Upper lobe of right lung (tissue), 1 donor: ENCODE measurements at regions not wholly inside any gene's neighbourhood (a gene's known extent, or its start where the extent isn't known, plus 50 kb on each side); places are given as distances from the start of the nearest gene placed in this dataset.

ENCODE experiments used
- ATAC-seq: fragments of 200-7000 bp; cut with Tn5 transposase; one replicate; pipeline ENCODE4 v1.9.1; 2020; ENCODE audit warnings: mild to moderate bottlenecking, moderate library complexity
- DNase-seq: peaks from one replicate; pipeline ENCODE4 v3.0.0-alpha.2; 2020
- H3K27ac ChIP-seq: fragments of 200-600 bp; one replicate; pipeline ENCODE4 v1.8.0; 2022
- H3K27me3 ChIP-seq: fragments of 200-600 bp; one replicate; pipeline ENCODE4 v1.8.0; 2022; ENCODE audit warnings: mild to moderate bottlenecking
- H3K36me3 ChIP-seq: fragments of 200-600 bp; one replicate; pipeline ENCODE4 v1.8.0; 2022
- H3K4me1 ChIP-seq: fragments of 200-600 bp; one replicate; pipeline ENCODE4 v1.8.0; 2022
- H3K4me3 ChIP-seq: fragments of 200-600 bp; one replicate; pipeline ENCODE4 v1.8.0; 2022; ENCODE audit warnings: mild to moderate bottlenecking
- H3K9me3 ChIP-seq: fragments of 200-600 bp; one replicate; pipeline ENCODE4 v1.8.0; 2022
- intact Hi-C: fragments of 100-400 bp; cut with DNase I; formaldehyde crosslinking; loops from one replicate; pipeline ENCODE4 v1.11.0; 2022
- TF ChIP-seq, protein P1 (sequence below): fragments of 200-600 bp; IDR thresholded peaks from one replicate; pipeline ENCODE4 v1.8.0; 2022; ENCODE audit warnings: antibody characterized with exemption
- donor health status: DM: no; HTN: yes; CAD: no; lungs with severe emphysema.

DNA sequence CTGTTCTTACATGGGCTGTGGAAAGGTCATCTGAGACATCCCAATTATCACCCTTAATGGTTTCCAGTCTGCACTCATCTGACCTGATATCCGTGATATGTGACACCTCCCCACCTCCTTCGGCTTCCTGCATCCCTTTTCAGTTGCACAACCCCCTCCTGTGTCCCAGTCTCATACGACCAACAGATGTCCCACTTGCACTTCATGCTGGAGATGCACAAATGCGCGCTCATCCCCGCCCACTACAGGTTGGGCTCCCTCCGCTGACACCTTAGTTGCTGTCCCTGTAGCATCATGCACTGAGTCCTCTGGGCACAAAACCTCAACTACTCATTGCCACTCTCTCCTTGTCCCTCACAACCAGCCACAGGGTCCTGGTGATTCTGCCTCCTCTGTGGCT, 94.4 kb downstream of the MIS18A start:
- intact Hi-C loops: no loop called here
- DNase-seq (no peak), ATAC-seq (no peak)
- H3K4me3 ChIP-seq: no peak overlapping the region
- H3K4me1 ChIP-seq: no peaks in the 10 kb centered on the region
- no peaks in the 10 kb centered on the region for H3K27me3 ChIP-seq
- TF ChIP-seq, protein P1, sequence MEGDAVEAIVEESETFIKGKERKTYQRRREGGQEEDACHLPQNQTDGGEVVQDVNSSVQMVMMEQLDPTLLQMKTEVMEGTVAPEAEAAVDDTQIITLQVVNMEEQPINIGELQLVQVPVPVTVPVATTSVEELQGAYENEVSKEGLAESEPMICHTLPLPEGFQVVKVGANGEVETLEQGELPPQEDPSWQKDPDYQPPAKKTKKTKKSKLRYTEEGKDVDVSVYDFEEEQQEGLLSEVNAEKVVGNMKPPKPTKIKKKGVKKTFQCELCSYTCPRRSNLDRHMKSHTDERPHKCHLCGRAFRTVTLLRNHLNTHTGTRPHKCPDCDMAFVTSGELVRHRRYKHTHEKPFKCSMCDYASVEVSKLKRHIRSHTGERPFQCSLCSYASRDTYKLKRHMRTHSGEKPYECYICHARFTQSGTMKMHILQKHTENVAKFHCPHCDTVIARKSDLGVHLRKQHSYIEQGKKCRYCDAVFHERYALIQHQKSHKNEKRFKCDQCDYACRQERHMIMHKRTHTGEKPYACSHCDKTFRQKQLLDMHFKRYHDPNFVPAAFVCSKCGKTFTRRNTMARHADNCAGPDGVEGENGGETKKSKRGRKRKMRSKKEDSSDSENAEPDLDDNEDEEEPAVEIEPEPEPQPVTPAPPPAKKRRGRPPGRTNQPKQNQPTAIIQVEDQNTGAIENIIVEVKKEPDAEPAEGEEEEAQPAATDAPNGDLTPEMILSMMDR: no peak
- H3K27ac ChIP-seq: no peak overlapping the region
- no peaks in the 10 kb centered on the region for H3K36me3 ChIP-seq
- H3K9me3 ChIP-seq: no peaks in the 10 kb centered on the region

DNA sequence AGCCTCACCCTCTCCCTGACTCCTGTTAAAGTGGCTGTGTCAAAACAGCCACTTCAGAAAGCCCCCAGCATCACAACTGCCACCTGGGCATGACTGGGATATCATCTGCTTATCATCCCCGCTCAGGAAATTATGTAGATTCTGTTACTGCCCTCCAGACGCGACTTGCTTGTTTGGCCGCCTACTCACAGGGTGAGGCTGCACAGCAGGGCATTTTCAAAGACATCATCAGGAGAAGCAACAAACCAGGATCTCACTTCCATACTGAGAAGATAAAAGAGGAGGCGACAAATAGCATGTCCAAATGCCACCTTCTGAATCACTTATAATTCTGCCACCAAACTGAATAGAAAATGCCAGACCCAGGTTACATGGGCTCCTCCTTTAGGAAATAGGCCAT, 94.8 kb downstream of the MIS18A start:
- H3K4me3 ChIP-seq: no peak overlapping the region
- intact Hi-C loops: no loop called here
- no peaks in the 10 kb centered on the region for H3K4me1 ChIP-seq
- TF ChIP-seq, protein P1: no peak
- ATAC-seq: no peak
- H3K36me3 ChIP-seq: no peaks in the 10 kb centered on the region
- H3K27ac ChIP-seq: no peak overlapping the region
- H3K9me3 ChIP-seq: no peaks in the 10 kb centered on the region
- H3K27me3 ChIP-seq: no peaks in the 10 kb centered on the region
- DNase-seq: no peak

DNA sequence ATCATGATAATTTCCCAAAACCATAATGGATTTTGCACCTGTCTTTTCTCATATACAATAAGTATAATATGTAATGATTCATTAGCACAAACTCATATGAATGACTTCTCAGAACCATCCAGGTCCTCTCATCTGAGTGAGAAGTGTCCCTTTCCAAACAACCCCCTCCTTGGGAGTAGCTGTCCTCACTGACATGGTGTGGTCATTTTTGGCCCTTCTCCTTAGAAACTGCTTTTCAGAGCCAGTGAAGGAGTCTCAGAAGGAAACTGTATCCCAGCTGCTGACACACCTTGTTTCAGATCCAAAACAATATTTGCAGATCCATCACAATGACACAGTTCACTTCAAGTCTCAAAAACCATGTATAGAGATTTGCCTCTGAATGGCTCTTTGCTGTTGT, 95.5 kb downstream of the MIS18A start:
- no peaks in the 10 kb centered on the region for H3K27me3 ChIP-seq
- ATAC-seq: no peak
- no peaks in the 10 kb centered on the region for H3K9me3 ChIP-seq
- no peaks in the 10 kb centered on the region for H3K4me1 ChIP-seq
- H3K36me3 ChIP-seq: no peaks in the 10 kb centered on the region
- intact Hi-C loops: no loop called here
- TF ChIP-seq, protein P1: no peak
- no peak overlapping the region for H3K4me3 ChIP-seq
- no peak overlapping the region for H3K27ac ChIP-seq
- no peak for DNase-seq

DNA sequence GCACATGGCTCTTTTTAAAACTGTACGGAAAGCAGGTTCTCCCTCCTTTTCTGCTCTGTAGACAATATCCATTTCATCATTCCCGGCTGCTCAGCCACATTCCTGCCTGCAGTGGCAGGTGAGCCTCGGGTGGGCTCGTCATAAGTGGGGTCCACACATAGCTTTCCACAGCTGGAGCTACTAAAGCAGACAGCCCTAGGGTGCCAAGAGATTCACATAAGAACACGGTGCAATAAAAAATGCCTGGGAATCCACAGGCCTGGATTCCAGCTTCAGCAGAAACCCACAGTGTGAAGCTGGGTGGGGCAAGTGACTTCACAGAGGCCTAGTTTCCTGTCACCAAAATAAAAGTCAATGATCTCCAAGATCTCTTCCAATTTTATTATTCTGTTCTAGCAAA, 96.4 kb downstream of the MIS18A start:
- Histone ChIP-seq H3K27ac (no peak overlapping the region), H3K9me3 (no peaks in the 10 kb centered on the region), H3K36me3 (no peaks in the 10 kb centered on the region), H3K27me3 (no peaks in the 10 kb centered on the region), H3K4me3 (no peak overlapping the region), H3K4me1 (no peaks in the 10 kb centered on the region)
- DNase-seq (no peak), ATAC-seq (no peak)
- intact Hi-C loops: no loop called here
- TF ChIP-seq, protein P1: no peak

DNA sequence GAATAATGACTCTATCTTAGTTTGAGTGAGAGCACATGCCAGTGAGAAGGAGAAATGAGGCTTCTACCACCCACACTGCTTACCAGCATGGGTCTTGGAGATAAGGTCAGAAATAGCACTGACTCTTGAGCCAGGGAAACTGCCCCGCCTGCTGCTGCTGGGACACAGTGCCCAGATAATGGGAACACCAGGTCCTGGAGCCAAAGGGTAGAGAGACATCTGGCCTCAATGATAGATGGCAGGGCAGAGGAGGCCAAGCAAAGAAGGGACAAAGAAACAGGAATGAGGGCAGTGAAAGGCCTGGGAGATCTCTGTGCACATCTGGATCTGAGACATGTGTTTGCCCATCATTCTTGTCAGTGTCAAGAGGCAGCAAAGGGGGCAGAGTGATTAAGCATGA, 97.4 kb downstream of the MIS18A start:
- Histone ChIP-seq H3K4me3 (no peak overlapping the region), H3K4me1 (no peaks in the 10 kb centered on the region), H3K36me3 (no peaks in the 10 kb centered on the region), H3K9me3 (no peaks in the 10 kb centered on the region), H3K27ac (no peak overlapping the region), H3K27me3 (no peaks in the 10 kb centered on the region)
- intact Hi-C loops: no loop called here
- no peak for DNase-seq
- TF ChIP-seq, protein P1: no peak
- no peak for ATAC-seq

DNA sequence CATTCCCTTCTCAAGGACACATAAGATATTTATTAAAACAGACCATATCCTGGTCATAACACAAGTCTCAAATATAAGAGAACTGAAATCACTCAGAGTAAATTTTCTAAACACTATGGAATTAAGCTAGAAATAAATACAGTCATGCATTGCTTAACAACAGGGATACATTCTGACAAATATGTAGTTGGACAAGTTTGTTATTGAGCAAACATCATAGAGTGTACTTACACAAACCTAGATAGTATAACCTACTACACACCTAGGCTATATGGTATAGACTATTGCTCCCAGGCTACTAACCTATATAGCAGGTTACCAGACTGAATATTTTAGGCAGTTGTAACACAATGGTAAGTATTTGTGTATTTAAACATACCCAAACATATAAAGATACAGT, 104.0 kb downstream of the MIS18A start:
- Histone ChIP-seq H3K27me3 (no peaks in the 10 kb centered on the region), H3K4me3 (no peak overlapping the region), H3K27ac (no peak overlapping the region), H3K36me3 (no peaks in the 10 kb centered on the region), H3K4me1 (no peaks in the 10 kb centered on the region), H3K9me3 (no peaks in the 10 kb centered on the region)
- ATAC-seq (no peak), DNase-seq (no peak)
- TF ChIP-seq, protein P1: no peak
- intact Hi-C loops: no loop called here
